Forelimb muscle (tissue), 1 donor: ENCODE measurements at regions not wholly inside any gene's neighbourhood (a gene's known extent, or its start where the extent isn't known, plus 50 kb on each side); places are given as distances from the start of the nearest gene placed in this dataset.

Experiments
- DNase-seq: peaks from one replicate; pipeline ENCODE4 v3.0.0-alpha.2; 2013; ENCODE audit warnings: low read depth

- no peak for DNase-seq
Measured at GRCh38 chr13:74000876-74001275, 133.3 kb downstream of the KLF12 start.

GRCh38 chr13:73998631-73999030 lies 135.6 kb downstream of the KLF12 start:
- no peak for DNase-seq

GRCh38 chr13:73997964-73998363 lies 136.2 kb downstream of the KLF12 start:
- DNase-seq = no peak

GRCh38 chr13:73996569-73996968 lies 137.6 kb downstream of the KLF12 start:
- no peak for DNase-seq

- DNase-seq = no peak
Measured at GRCh38 chr13:73995736-73996135, 138.5 kb downstream of the KLF12 start.

GRCh38 chr13:73993661-73994060 lies 140.5 kb downstream of the KLF12 start:
- DNase-seq = no peak

GRCh38 chr13:73991884-73992283 lies 142.3 kb downstream of the KLF12 start:
- no peak for DNase-seq

GRCh38 chr13:73991384-73991783 lies 142.8 kb downstream of the KLF12 start:
- no peak for DNase-seq

- DNase-seq = no peak
Measured at GRCh38 chr13:73989244-73989843, 144.9 kb downstream of the KLF12 start.

- no peak for DNase-seq
Measured at GRCh38 chr13:73988461-73988860, 145.7 kb downstream of the KLF12 start.

- no peak for DNase-seq
Measured at GRCh38 chr13:73987618-73988017, 146.6 kb downstream of the KLF12 start.

- no peak for DNase-seq
Measured at GRCh38 chr13:73985783-73986182, 148.4 kb downstream of the KLF12 start.

GRCh38 chr13:73984949-73985691 lies 149.1 kb downstream of the KLF12 start:
- no peak for DNase-seq

- DNase-seq = no peak
Measured at GRCh38 chr13:73984201-73984600, 150.0 kb downstream of the KLF12 start.

- no peak for DNase-seq
Measured at GRCh38 chr13:73983109-73983508, 151.1 kb downstream of the KLF12 start.

- no peak for DNase-seq
Measured at GRCh38 chr13:73981595-73981994, 152.6 kb downstream of the KLF12 start.

- no peak for DNase-seq
Measured at GRCh38 chr13:73975767-73976166, 158.4 kb downstream of the KLF12 start.

- no peak for DNase-seq
Measured at GRCh38 chr13:73974051-73974450, 160.2 kb downstream of the KLF12 start.

GRCh38 chr13:73973156-73973555 lies 161.0 kb downstream of the KLF12 start:
- DNase-seq = no peak

GRCh38 chr13:73972545-73972944 lies 161.7 kb downstream of the KLF12 start:
- DNase-seq = no peak

- no peak for DNase-seq
Measured at GRCh38 chr13:73971481-73971880, 162.7 kb downstream of the KLF12 start.

- DNase-seq = no peak
Measured at GRCh38 chr13:73970421-73971055, 163.7 kb downstream of the KLF12 start.
